ENCODE measurements at regions not wholly inside any gene's neighbourhood (a gene's known extent, or its start where the extent isn't known, plus 50 kb on each side); places are given as distances from the start of the nearest gene placed in this dataset.

GRCh38 chr20:20783450-20783849 lies 71.0 kb upstream of the RALGAPA2 start:
- H3K27me3 ChIP-seq = no peaks in the 10 kb centered on the region
- H3K4me1 ChIP-seq (replicated peaks in 1 of 2) = peaks cover 0 to 4% of the 10 kb centered on the region in 2 donors
- no peaks in the 10 kb centered on the region for H3K36me3 ChIP-seq (replicated peaks in 1 of 2)
- 40 to 57% (median 43%) methylated on average over 6 of the region's 6 CpGs for WGBS, 4 donors
- no peak for DNase-seq
- intact Hi-C loops (cut with DNase I) = no loop called here
- no peak overlapping the region for H3K27ac ChIP-seq
- TF ChIP-seq POLR2A (IDR thresholded peaks at IDR 0.05) (no peak), CTCF (IDR thresholded peaks at IDR 0.05) (no peak)
- H3K9me3 ChIP-seq (replicated peaks in 1 of 3) = no peaks in the 10 kb centered on the region
- no peak overlapping the region for H3K4me3 ChIP-seq

GRCh38 chr20:20782755-20783154 lies 70.3 kb upstream of the RALGAPA2 start:
- H3K27me3 ChIP-seq = no peaks in the 10 kb centered on the region
- no peak overlapping the region for H3K4me3 ChIP-seq
- H3K36me3 ChIP-seq (replicated peaks in 1 of 2) = no peaks in the 10 kb centered on the region
- WGBS, 4 donors = 37 to 57% (median 50%) methylated on average over 1 of the region's 1 CpG
- no peak for DNase-seq
- TF ChIP-seq POLR2A (IDR thresholded peaks at IDR 0.05) = no peak
- TF ChIP-seq CTCF (IDR thresholded peaks at IDR 0.05) = no peak
- intact Hi-C loops (cut with DNase I) = no loop called here
- H3K9me3 ChIP-seq (replicated peaks in 1 of 3) = no peaks in the 10 kb centered on the region
- H3K4me1 ChIP-seq (replicated peaks in 1 of 2) = peaks cover 0 to 4% of the 10 kb centered on the region in 2 donors
- H3K27ac ChIP-seq = no peak overlapping the region

- 48 to 62% (median 51%) methylated on average over 8 of the region's 8 CpGs for WGBS, 4 donors
- Histone ChIP-seq H3K9me3 (replicated peaks in 1 of 3) (no peaks in the 10 kb centered on the region), H3K4me3 (no peak overlapping the region), H3K36me3 (replicated peaks in 1 of 2) (no peaks in the 10 kb centered on the region), H3K27me3 (no peaks in the 10 kb centered on the region), H3K27ac (no peak overlapping the region), H3K4me1 (replicated peaks in 1 of 2) (peaks cover 0 to 4% of the 10 kb centered on the region in 2 donors)
- intact Hi-C loops (cut with DNase I) = no loop called here
- TF ChIP-seq CTCF (IDR thresholded peaks at IDR 0.05) = no peak
- no peak for TF ChIP-seq POLR2A (IDR thresholded peaks at IDR 0.05)
- DNase-seq = peak in 1 of 7 donors; percentile 8
These were observed 69.8 kb upstream of the RALGAPA2 start for GRCh38 chr20:20782231-20782630.

- no peak for DNase-seq
- TF ChIP-seq POLR2A (IDR thresholded peaks at IDR 0.05) (no peak), CTCF (IDR thresholded peaks at IDR 0.05) (no peak)
- 79 to 98% (median 90%) methylated on average over 4 to 5 of the region's 5 CpGs for WGBS, 4 donors
- H3K9me3 ChIP-seq (replicated peaks in 1 of 3) = no peaks in the 10 kb centered on the region
- no peaks in the 10 kb centered on the region for H3K27me3 ChIP-seq
- H3K27ac ChIP-seq = peak overlapping the region in 1 of 5 donors; percentile 40
- no peak overlapping the region for H3K4me3 ChIP-seq
- peaks cover 0 to 4% of the 10 kb centered on the region in 2 donors for H3K4me1 ChIP-seq (replicated peaks in 1 of 2)
- intact Hi-C loops (cut with DNase I) = no loop called here
- no peaks in the 10 kb centered on the region for H3K36me3 ChIP-seq (replicated peaks in 1 of 2)
These were observed 68.6 kb upstream of the RALGAPA2 start for GRCh38 chr20:20781029-20781428.

Measured in adrenal gland (tissue), 9 donors.